ENCODE measurements at regions not wholly inside any gene's neighbourhood (a gene's known extent, or its start where the extent isn't known, plus 50 kb on each side); places are given as distances from the start of the nearest gene placed in this dataset.
"Not testable (repeated sequence)": the region's sequence is repeated elsewhere in the genome, so short reads cannot be mapped to it uniquely, and the experiment has no call there.

DNA sequence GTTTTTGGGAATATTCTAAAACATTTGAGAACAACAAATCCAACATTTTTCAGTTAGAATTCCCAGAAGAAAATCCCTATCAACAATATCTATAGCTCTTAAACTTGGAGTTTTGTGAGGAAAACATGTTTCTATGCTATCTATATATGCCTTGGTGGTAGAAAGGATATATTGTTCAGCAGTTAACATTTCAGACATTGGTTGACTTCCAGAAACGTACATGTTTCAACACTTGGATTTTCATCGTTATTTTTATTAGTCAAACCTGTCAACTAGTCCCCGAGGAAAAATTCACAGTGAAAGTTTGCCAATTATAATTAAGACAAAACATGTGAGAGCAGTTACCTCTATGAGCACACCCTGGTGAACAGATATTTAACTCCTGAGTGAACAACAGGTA is 541.8 kb upstream of the CHD1 start:
- TF ChIP-seq, protein P1, sequence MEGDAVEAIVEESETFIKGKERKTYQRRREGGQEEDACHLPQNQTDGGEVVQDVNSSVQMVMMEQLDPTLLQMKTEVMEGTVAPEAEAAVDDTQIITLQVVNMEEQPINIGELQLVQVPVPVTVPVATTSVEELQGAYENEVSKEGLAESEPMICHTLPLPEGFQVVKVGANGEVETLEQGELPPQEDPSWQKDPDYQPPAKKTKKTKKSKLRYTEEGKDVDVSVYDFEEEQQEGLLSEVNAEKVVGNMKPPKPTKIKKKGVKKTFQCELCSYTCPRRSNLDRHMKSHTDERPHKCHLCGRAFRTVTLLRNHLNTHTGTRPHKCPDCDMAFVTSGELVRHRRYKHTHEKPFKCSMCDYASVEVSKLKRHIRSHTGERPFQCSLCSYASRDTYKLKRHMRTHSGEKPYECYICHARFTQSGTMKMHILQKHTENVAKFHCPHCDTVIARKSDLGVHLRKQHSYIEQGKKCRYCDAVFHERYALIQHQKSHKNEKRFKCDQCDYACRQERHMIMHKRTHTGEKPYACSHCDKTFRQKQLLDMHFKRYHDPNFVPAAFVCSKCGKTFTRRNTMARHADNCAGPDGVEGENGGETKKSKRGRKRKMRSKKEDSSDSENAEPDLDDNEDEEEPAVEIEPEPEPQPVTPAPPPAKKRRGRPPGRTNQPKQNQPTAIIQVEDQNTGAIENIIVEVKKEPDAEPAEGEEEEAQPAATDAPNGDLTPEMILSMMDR (IDR thresholded peaks at IDR 0.05): not testable (repeated sequence)
- TF ChIP-seq EP300, POLR2AphosphoS5, POLR2A (IDR thresholded peaks at IDR 0.05): not testable (repeated sequence)
